ENCODE measurements at regions not wholly inside any gene's neighbourhood (a gene's known extent, or its start where the extent isn't known, plus 50 kb on each side); places are given as distances from the start of the nearest gene placed in this dataset.

DNA sequence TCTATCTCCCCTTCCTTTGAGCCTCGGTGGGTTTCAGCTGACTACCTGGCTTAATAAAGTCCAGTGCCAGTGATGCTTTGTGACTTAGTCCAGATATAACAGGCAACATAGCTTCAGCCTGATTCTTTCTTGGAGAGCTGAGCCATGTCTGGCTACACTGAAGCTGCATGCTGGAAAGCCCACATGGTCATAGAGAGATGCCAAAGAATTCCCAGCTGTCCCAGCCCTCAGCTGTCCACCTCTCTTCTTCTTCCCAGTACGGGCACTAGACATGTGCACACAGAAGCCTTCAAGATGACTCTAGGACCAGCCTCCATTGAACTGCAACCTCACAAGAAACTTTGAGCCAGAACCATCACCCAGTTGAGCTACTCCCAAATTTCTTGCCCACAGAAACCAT is 154.1 kb upstream of the MYLIP start:
- DNase-seq (ENCODE audit: low read depth in 1 of 2, low spot score in 1 of 2) = no peak
- no peak overlapping the region for H3K4me3 ChIP-seq (replicated peaks; ENCODE audit: insufficient read depth, low read length)
- H3K27ac ChIP-seq (replicated peaks) = no peak overlapping the region
- no peaks in the 10 kb centered on the region for H3K27me3 ChIP-seq (ENCODE audit: insufficient read depth, poor library complexity, severe bottlenecking)
- TF ChIP-seq, protein P1, sequence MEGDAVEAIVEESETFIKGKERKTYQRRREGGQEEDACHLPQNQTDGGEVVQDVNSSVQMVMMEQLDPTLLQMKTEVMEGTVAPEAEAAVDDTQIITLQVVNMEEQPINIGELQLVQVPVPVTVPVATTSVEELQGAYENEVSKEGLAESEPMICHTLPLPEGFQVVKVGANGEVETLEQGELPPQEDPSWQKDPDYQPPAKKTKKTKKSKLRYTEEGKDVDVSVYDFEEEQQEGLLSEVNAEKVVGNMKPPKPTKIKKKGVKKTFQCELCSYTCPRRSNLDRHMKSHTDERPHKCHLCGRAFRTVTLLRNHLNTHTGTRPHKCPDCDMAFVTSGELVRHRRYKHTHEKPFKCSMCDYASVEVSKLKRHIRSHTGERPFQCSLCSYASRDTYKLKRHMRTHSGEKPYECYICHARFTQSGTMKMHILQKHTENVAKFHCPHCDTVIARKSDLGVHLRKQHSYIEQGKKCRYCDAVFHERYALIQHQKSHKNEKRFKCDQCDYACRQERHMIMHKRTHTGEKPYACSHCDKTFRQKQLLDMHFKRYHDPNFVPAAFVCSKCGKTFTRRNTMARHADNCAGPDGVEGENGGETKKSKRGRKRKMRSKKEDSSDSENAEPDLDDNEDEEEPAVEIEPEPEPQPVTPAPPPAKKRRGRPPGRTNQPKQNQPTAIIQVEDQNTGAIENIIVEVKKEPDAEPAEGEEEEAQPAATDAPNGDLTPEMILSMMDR (IDR thresholded peaks at IDR 0.05; ENCODE audit: insufficient read depth, low read length) = no peak

DNA sequence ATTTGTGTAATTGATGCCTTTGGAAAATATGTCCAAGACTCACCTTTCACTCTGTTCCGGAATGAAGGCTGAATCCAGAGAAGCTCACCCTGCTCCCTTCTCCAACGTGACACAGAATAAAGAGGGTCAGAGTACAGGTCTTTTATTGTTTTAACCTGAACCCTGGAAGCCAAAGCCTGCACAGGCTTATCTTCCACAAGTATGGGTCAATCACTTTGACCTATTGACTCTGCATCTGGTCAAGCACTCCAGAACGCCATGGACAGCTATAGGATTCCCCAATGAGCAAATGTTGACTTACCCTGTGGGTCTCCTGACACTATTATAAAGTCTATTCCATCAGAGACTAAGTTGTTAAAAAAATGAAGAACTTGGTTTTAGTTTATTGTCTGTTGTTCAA is 158.4 kb upstream of the MYLIP start:
- no peak for DNase-seq (ENCODE audit: low read depth in 1 of 2, low spot score in 1 of 2)
- TF ChIP-seq SPI1 (IDR thresholded peaks at IDR 0.05; ENCODE audit: borderline replicate concordance, low read depth) (no peak), GABPA (IDR thresholded peaks at IDR 0.05; ENCODE audit: low read depth) (no peak), POLR2AphosphoS5 (IDR thresholded peaks at IDR 0.05; ENCODE audit: low read depth) (no peak)
- TF ChIP-seq, protein P2, sequence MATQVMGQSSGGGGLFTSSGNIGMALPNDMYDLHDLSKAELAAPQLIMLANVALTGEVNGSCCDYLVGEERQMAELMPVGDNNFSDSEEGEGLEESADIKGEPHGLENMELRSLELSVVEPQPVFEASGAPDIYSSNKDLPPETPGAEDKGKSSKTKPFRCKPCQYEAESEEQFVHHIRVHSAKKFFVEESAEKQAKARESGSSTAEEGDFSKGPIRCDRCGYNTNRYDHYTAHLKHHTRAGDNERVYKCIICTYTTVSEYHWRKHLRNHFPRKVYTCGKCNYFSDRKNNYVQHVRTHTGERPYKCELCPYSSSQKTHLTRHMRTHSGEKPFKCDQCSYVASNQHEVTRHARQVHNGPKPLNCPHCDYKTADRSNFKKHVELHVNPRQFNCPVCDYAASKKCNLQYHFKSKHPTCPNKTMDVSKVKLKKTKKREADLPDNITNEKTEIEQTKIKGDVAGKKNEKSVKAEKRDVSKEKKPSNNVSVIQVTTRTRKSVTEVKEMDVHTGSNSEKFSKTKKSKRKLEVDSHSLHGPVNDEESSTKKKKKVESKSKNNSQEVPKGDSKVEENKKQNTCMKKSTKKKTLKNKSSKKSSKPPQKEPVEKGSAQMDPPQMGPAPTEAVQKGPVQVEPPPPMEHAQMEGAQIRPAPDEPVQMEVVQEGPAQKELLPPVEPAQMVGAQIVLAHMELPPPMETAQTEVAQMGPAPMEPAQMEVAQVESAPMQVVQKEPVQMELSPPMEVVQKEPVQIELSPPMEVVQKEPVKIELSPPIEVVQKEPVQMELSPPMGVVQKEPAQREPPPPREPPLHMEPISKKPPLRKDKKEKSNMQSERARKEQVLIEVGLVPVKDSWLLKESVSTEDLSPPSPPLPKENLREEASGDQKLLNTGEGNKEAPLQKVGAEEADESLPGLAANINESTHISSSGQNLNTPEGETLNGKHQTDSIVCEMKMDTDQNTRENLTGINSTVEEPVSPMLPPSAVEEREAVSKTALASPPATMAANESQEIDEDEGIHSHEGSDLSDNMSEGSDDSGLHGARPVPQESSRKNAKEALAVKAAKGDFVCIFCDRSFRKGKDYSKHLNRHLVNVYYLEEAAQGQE (IDR thresholded peaks at IDR 0.05; ENCODE audit: insufficient replicate concordance, low read depth) = no peak
- TF ChIP-seq, protein P1 (IDR thresholded peaks at IDR 0.05; ENCODE audit: insufficient read depth, low read length) = no peak
- Histone ChIP-seq H3K27ac (replicated peaks) (no peak overlapping the region), H3K4me3 (replicated peaks; ENCODE audit: insufficient read depth, low read length) (no peak overlapping the region), H3K27me3 (ENCODE audit: insufficient read depth, poor library complexity, severe bottlenecking) (no peaks in the 10 kb centered on the region)

DNA sequence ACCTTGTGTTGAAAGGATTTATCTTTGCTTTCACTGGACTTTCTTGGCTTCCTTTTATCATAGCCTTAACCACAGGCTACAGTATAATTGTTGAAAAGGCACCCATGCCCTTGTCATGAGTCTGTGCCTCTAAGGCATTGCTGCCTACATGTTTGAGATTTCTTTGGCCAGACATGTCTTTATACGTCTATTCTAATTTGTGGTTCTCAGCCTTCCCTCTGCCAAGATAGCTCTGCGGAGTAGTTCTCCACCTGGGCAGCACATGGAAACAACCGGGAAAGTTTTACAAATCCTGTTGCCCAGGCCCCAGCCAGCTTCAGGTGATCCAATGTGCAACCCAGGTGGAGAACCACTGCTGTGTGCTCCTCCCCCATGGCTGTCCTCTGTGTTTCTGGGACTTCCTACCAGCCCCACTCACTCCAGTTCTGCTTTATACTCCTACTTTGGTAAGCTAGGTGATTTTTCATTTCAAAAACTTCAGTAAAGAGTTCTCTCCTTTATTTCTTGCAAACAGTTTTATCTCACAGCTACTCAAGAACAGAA is 159.6 kb upstream of the MYLIP start:
- no peak for TF ChIP-seq SPI1 (IDR thresholded peaks at IDR 0.05; ENCODE audit: borderline replicate concordance, low read depth)
- Histone ChIP-seq H3K27ac (replicated peaks) (no peak overlapping the region), H3K27me3 (ENCODE audit: insufficient read depth, poor library complexity, severe bottlenecking) (no peaks in the 10 kb centered on the region), H3K4me3 (replicated peaks; ENCODE audit: insufficient read depth, low read length) (no peak overlapping the region)
- no peak for DNase-seq (ENCODE audit: low read depth in 1 of 2, low spot score in 1 of 2)

DNA sequence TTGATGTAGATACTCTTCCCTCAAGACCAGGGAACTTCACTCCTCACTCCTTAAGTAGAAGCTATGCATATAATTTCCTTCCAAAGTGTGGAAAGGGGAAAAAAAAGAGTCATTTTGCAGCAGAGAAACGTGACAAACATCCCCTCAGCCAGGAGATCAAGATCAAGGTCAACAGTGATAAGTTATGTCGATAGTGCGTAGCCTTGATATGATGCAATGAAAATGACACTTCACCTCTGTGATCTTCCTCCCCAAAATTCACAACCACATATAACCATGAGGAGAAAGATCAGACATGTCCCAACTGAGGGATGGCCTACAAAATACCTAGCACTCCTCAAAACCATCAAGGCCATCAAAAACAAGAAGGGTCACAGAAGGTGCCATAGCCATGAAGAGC is 160.4 kb upstream of the MYLIP start:
- Histone ChIP-seq H3K27me3 (ENCODE audit: insufficient read depth, poor library complexity, severe bottlenecking) (no peaks in the 10 kb centered on the region), H3K4me3 (replicated peaks; ENCODE audit: insufficient read depth, low read length) (no peak overlapping the region), H3K27ac (replicated peaks) (no peak overlapping the region)
- TF ChIP-seq, protein P2 (IDR thresholded peaks at IDR 0.05; ENCODE audit: insufficient replicate concordance, low read depth) = no peak
- no peak for TF ChIP-seq GABPA (IDR thresholded peaks at IDR 0.05; ENCODE audit: low read depth)
- TF ChIP-seq, protein P1 (IDR thresholded peaks at IDR 0.05; ENCODE audit: insufficient read depth, low read length) = no peak
- no peak for TF ChIP-seq SPI1 (IDR thresholded peaks at IDR 0.05; ENCODE audit: borderline replicate concordance, low read depth)
- no peak for TF ChIP-seq POLR2AphosphoS5 (IDR thresholded peaks at IDR 0.05; ENCODE audit: low read depth)
- no peak for DNase-seq (ENCODE audit: low read depth in 1 of 2, low spot score in 1 of 2)

Data from HL-60 (cell line).